ENCODE measurements at regions not wholly inside any gene's neighbourhood (a gene's known extent, or its start where the extent isn't known, plus 50 kb on each side); places are given as distances from the start of the nearest gene placed in this dataset.
"Not testable (repeated sequence)": the region's sequence is repeated elsewhere in the genome, so short reads cannot be mapped to it uniquely, and the experiment has no call there.

GRCh38 chr22:23478175-23478574 lies 101.9 kb downstream of the IGLL1 start:
- H3K27me3 ChIP-seq (ENCODE audit: low read depth), result no peaks in the 10 kb centered on the region
- no peaks in the 10 kb centered on the region for H3K4me1 ChIP-seq
- H3K27ac ChIP-seq, result no peak overlapping the region
- intact Hi-C loops (cut with DNase I), result no loop called here
- H3K4me3 ChIP-seq, result no peak overlapping the region
- H3K36me3 ChIP-seq, result no peaks in the 10 kb centered on the region
- H3K9me3 ChIP-seq, result no peaks in the 10 kb centered on the region
- ATAC-seq (no peak), DNase-seq (no peak)
- TF ChIP-seq, protein P1, sequence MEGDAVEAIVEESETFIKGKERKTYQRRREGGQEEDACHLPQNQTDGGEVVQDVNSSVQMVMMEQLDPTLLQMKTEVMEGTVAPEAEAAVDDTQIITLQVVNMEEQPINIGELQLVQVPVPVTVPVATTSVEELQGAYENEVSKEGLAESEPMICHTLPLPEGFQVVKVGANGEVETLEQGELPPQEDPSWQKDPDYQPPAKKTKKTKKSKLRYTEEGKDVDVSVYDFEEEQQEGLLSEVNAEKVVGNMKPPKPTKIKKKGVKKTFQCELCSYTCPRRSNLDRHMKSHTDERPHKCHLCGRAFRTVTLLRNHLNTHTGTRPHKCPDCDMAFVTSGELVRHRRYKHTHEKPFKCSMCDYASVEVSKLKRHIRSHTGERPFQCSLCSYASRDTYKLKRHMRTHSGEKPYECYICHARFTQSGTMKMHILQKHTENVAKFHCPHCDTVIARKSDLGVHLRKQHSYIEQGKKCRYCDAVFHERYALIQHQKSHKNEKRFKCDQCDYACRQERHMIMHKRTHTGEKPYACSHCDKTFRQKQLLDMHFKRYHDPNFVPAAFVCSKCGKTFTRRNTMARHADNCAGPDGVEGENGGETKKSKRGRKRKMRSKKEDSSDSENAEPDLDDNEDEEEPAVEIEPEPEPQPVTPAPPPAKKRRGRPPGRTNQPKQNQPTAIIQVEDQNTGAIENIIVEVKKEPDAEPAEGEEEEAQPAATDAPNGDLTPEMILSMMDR (IDR thresholded peaks at IDR 0.05), result no peak

DNA sequence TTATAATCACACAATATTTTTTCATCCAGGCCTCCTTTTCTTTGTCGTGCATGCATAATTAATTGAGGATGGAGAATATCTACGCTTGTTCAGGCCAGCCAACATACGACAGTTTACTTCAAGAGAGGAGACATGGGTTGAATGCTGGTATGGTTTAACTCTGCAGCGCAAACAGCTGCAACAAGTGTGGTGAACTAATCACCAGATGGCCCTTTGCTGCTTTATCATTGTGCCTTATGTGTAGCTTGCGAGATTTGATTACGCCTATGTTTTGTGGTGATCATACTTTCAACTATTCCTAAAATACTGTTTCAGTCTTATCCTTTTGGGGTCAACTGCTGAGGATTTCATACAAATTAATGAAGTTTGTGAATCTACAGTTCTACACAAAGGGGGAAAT lies 105.6 kb downstream of the IGLL1 start:
- ATAC-seq; intact Hi-C loops (cut with DNase I); H3K27me3 ChIP-seq (ENCODE audit: low read depth); H3K4me3 ChIP-seq; H3K4me1 ChIP-seq; H3K9me3 ChIP-seq; H3K27ac ChIP-seq; H3K36me3 ChIP-seq; DNase-seq: not testable (repeated sequence)

- no peaks in the 10 kb centered on the region for H3K36me3 ChIP-seq
- no peak overlapping the region for H3K27ac ChIP-seq
- H3K9me3 ChIP-seq, result no peaks in the 10 kb centered on the region
- no peaks in the 10 kb centered on the region for H3K4me1 ChIP-seq
- TF ChIP-seq, protein P1 (IDR thresholded peaks at IDR 0.05), result no peak
- ATAC-seq (no peak), DNase-seq (no peak)
- H3K27me3 ChIP-seq (ENCODE audit: low read depth), result no peaks in the 10 kb centered on the region
- no peak overlapping the region for H3K4me3 ChIP-seq
- intact Hi-C loops (cut with DNase I), result no loop called here
These were observed 106.2 kb downstream of the IGLL1 start for GRCh38 chr22:23473901-23474300.

GRCh38 chr22:23472376-23472775 lies 107.7 kb downstream of the IGLL1 start:
- H3K27ac ChIP-seq; DNase-seq; ATAC-seq; H3K9me3 ChIP-seq; H3K27me3 ChIP-seq (ENCODE audit: low read depth); H3K36me3 ChIP-seq; intact Hi-C loops (cut with DNase I); H3K4me3 ChIP-seq; H3K4me1 ChIP-seq: not testable (repeated sequence)

- no peak overlapping the region for H3K27ac ChIP-seq
- TF ChIP-seq, protein P1 (IDR thresholded peaks at IDR 0.05), result no peak
- H3K36me3 ChIP-seq, result no peaks in the 10 kb centered on the region
- H3K9me3 ChIP-seq, result no peaks in the 10 kb centered on the region
- no peaks in the 10 kb centered on the region for H3K27me3 ChIP-seq (ENCODE audit: low read depth)
- no peak for DNase-seq
- no peaks in the 10 kb centered on the region for H3K4me1 ChIP-seq
- intact Hi-C loops (cut with DNase I), result no loop called here
- no peak for ATAC-seq
- no peak overlapping the region for H3K4me3 ChIP-seq
These were observed 108.4 kb downstream of the IGLL1 start for GRCh38 chr22:23471698-23472097.

GRCh38 chr22:23470811-23471389 lies 109.2 kb downstream of the IGLL1 start:
- Histone ChIP-seq H3K27me3 (ENCODE audit: low read depth) (no peaks in the 10 kb centered on the region), H3K4me3 (no peak overlapping the region), H3K36me3 (no peaks in the 10 kb centered on the region), H3K9me3 (no peaks in the 10 kb centered on the region), H3K27ac (no peak overlapping the region), H3K4me1 (no peaks in the 10 kb centered on the region)
- DNase-seq (no peak), ATAC-seq (no peak)
- intact Hi-C loops (cut with DNase I), result no loop called here
- TF ChIP-seq, protein P1 (IDR thresholded peaks at IDR 0.05), result no peak

All from lower lobe of right lung (tissue), 2 donors.